A673 (cell line): ENCODE measurements at regions not wholly inside any gene's neighbourhood (a gene's known extent, or its start where the extent isn't known, plus 50 kb on each side); places are given as distances from the start of the nearest gene placed in this dataset.

Source experiments
- EZH2 ChIP-seq: fragments of 200-600 bp; sonication (generic); IDR thresholded peaks from 2 replicates; pipeline ENCODE4 v1.6.1; 2017; ENCODE audit warnings: borderline replicate concordance, low read depth, mild to moderate bottlenecking, mixed read lengths, antibody characterized with exemption, low read length; ENCODE audit not compliant: poor library complexity, severe bottlenecking
- TF ChIP-seq, protein P1 (sequence below): fragments of 300-800, 200-600 bp; sonication (generic); conservative IDR thresholded peaks from 2 replicates; pipeline ENCODE4 v1.5.1; 2017; ENCODE audit warnings: low read depth, mild to moderate bottlenecking, antibody characterized with exemption, low read length, moderate library complexity, mixed read lengths

DNA sequence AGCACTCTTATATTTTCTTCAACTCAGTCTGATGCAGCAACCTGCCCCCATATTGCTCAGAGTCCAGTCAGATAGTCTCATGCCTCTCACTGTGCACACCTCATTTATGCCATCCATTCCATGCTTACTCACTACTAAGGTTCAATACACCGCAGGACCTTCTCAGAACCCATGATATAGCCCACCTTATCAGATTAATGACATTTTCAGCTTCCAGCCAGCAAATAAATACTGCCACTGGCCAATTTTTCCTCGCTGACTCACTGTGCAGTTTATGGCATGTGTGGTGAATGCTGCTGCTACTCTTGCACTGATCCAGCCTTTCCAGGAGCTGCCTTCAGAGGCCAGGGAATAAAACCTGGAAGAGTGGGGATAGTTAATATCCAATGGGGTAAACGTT lies 380.6 kb upstream of the SPOCK3 start:
- TF ChIP-seq, protein P1, sequence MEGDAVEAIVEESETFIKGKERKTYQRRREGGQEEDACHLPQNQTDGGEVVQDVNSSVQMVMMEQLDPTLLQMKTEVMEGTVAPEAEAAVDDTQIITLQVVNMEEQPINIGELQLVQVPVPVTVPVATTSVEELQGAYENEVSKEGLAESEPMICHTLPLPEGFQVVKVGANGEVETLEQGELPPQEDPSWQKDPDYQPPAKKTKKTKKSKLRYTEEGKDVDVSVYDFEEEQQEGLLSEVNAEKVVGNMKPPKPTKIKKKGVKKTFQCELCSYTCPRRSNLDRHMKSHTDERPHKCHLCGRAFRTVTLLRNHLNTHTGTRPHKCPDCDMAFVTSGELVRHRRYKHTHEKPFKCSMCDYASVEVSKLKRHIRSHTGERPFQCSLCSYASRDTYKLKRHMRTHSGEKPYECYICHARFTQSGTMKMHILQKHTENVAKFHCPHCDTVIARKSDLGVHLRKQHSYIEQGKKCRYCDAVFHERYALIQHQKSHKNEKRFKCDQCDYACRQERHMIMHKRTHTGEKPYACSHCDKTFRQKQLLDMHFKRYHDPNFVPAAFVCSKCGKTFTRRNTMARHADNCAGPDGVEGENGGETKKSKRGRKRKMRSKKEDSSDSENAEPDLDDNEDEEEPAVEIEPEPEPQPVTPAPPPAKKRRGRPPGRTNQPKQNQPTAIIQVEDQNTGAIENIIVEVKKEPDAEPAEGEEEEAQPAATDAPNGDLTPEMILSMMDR, result no peak
- no peak for TF ChIP-seq EZH2
